ENCODE measurements at regions not wholly inside any gene's neighbourhood (a gene's known extent, or its start where the extent isn't known, plus 50 kb on each side); places are given as distances from the start of the nearest gene placed in this dataset.

DNA sequence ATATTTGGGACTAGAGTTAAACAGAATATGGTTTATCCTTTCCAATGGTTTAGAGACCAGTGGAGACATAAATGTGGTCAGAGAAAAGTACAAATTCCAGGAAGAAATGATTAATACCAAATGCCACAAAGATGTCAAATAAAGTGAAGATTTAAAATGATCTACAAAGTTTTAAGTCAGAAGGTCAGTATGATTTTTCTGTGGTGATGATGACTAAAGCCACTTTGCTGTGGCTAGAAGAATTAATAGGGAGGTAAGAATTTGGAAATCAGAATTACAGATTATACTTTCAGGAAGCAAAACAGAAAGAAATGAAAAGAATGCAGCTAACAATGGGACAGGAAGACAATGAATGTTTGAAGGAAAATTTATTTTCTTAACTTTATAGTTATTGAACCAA lies 91.5 kb upstream of the CDH7 start:
- Histone ChIP-seq H3K36me3 (ENCODE audit: control insufficient read depth, low read length) (no peaks in the 10 kb centered on the region), H3K4me3 (ENCODE audit: low read length) (no peak overlapping the region), H4K20me1 (ENCODE audit: control insufficient read depth, insufficient read depth, low read depth, low read length) (no peaks in the 10 kb centered on the region), H3K9me2 (replicated peaks; ENCODE audit: control insufficient read depth, low read length) (no peaks in the 10 kb centered on the region), H3K79me2 (ENCODE audit: control insufficient read depth, low read length) (no peaks in the 10 kb centered on the region), H3K27ac (ENCODE audit: low read depth, low read length) (no peak overlapping the region), H3K4me2 (ENCODE audit: low read length) (no peak overlapping the region), H3K9me3 (ENCODE audit: control insufficient read depth, insufficient read depth, low read length) (no peaks in the 10 kb centered on the region), H3K4me1 (ENCODE audit: control insufficient read depth, low read length) (no peaks in the 10 kb centered on the region), H3F3A (ENCODE audit: control insufficient read depth, insufficient read depth) (no peaks in the 10 kb centered on the region), H3K27me3 (ENCODE audit: control insufficient read depth, low read length) (no peaks in the 10 kb centered on the region)
- TF ChIP-seq, protein P1, sequence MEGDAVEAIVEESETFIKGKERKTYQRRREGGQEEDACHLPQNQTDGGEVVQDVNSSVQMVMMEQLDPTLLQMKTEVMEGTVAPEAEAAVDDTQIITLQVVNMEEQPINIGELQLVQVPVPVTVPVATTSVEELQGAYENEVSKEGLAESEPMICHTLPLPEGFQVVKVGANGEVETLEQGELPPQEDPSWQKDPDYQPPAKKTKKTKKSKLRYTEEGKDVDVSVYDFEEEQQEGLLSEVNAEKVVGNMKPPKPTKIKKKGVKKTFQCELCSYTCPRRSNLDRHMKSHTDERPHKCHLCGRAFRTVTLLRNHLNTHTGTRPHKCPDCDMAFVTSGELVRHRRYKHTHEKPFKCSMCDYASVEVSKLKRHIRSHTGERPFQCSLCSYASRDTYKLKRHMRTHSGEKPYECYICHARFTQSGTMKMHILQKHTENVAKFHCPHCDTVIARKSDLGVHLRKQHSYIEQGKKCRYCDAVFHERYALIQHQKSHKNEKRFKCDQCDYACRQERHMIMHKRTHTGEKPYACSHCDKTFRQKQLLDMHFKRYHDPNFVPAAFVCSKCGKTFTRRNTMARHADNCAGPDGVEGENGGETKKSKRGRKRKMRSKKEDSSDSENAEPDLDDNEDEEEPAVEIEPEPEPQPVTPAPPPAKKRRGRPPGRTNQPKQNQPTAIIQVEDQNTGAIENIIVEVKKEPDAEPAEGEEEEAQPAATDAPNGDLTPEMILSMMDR (IDR thresholded peaks at IDR 0.05; ENCODE audit: low read depth, low read length, poor library complexity, severe bottlenecking) = no peak
- TF ChIP-seq EZH2phosphoT487 (IDR thresholded peaks at IDR 0.05; ENCODE audit: borderline replicate concordance, low read length) = no peak

DNA sequence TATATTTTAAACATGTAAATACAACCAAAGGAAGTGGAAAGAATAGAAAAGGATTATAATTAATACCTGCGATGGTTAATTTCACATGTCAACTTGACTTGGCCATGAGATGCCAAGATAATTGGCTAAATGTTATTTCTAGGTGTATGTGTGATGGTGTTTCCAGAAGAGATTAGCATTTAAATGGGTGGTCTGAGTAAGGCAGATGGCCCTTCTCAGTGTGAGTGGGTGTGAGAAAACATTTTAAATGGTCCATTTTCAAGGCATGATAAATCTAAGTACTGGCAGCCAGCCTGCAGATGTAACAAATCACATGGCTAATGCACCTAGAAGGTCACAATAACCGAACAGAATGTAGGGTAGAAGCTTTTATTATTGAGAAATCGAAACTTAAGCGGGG lies 99.6 kb upstream of the CDH7 start:
- H3K27me3 ChIP-seq (ENCODE audit: control insufficient read depth, low read length) = no peaks in the 10 kb centered on the region
- H4K20me1 ChIP-seq (ENCODE audit: control insufficient read depth, insufficient read depth, low read depth, low read length) = no peaks in the 10 kb centered on the region
- H3K79me2 ChIP-seq (ENCODE audit: control insufficient read depth, low read length) = no peaks in the 10 kb centered on the region
- no peaks in the 10 kb centered on the region for H3K9me3 ChIP-seq (ENCODE audit: control insufficient read depth, insufficient read depth, low read length)
- H3K4me2 ChIP-seq (ENCODE audit: low read length) = no peak overlapping the region
- no peak overlapping the region for H3K4me3 ChIP-seq (ENCODE audit: low read length)
- no peak for TF ChIP-seq EZH2phosphoT487 (IDR thresholded peaks at IDR 0.05; ENCODE audit: borderline replicate concordance, low read length)
- TF ChIP-seq, protein P1 (IDR thresholded peaks at IDR 0.05; ENCODE audit: low read depth, low read length, poor library complexity, severe bottlenecking) = no peak
- no peak overlapping the region for H3K27ac ChIP-seq (ENCODE audit: low read depth, low read length)
- no peaks in the 10 kb centered on the region for H3K4me1 ChIP-seq (ENCODE audit: control insufficient read depth, low read length)
- H3F3A ChIP-seq (ENCODE audit: control insufficient read depth, insufficient read depth) = no peaks in the 10 kb centered on the region
- no peaks in the 10 kb centered on the region for H3K9me2 ChIP-seq (replicated peaks; ENCODE audit: control insufficient read depth, low read length)
- no peaks in the 10 kb centered on the region for H3K36me3 ChIP-seq (ENCODE audit: control insufficient read depth, low read length)

DNA sequence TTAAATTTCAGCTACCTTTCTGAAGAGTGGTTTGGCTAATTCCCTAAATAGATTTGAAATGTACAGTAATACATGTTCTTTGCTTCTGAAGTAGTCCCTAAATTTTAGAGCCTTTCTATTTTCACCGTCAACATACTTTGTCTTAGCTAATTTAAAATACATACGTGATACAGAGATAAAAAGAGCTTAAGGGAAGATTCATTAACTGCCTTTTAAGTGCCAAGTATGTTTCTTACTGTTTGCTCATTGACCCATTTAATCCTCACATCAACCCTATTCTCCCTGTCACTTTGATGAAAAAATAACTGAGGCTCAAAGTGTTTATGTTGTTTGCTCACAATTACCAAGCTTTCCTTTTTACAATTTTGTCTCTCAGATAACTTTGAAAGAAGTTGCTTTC lies 118.6 kb upstream of the CDH7 start:
- no peaks in the 10 kb centered on the region for H3F3A ChIP-seq (ENCODE audit: control insufficient read depth, insufficient read depth)
- H3K27me3 ChIP-seq (ENCODE audit: control insufficient read depth, low read length) = no peaks in the 10 kb centered on the region
- no peaks in the 10 kb centered on the region for H3K9me3 ChIP-seq (ENCODE audit: control insufficient read depth, insufficient read depth, low read length)
- H3K4me1 ChIP-seq (ENCODE audit: control insufficient read depth, low read length) = no peaks in the 10 kb centered on the region
- H4K20me1 ChIP-seq (ENCODE audit: control insufficient read depth, insufficient read depth, low read depth, low read length) = no peaks in the 10 kb centered on the region
- H3K9me2 ChIP-seq (replicated peaks; ENCODE audit: control insufficient read depth, low read length) = no peaks in the 10 kb centered on the region
- H3K79me2 ChIP-seq (ENCODE audit: control insufficient read depth, low read length) = no peaks in the 10 kb centered on the region
- no peak for TF ChIP-seq EZH2phosphoT487 (IDR thresholded peaks at IDR 0.05; ENCODE audit: borderline replicate concordance, low read length)
- TF ChIP-seq, protein P1 (IDR thresholded peaks at IDR 0.05; ENCODE audit: low read depth, low read length, poor library complexity, severe bottlenecking) = no peak
- no peaks in the 10 kb centered on the region for H3K36me3 ChIP-seq (ENCODE audit: control insufficient read depth, low read length)
- H3K4me3 ChIP-seq (ENCODE audit: low read length) = no peak overlapping the region
- H3K4me2 ChIP-seq (ENCODE audit: low read length) = no peak overlapping the region
- no peak overlapping the region for H3K27ac ChIP-seq (ENCODE audit: low read depth, low read length)

DNA sequence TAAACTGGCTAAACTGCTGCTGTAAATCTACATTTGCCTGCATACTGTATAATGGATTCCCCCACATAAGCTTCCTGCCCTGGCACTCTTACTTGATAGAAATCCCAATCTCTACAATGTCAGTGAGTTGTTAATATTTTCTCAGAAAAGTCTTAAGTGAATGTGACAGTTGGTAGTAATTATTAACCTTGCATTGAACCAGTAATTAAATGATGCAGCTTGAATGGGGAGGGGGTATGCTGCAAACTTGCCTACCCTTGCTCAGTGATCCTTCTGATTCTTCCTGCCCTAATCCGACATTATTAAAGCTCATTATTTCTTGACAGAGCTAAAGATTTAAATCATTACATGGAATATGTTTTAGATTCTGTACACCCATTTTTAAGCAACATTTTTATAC lies 119.0 kb upstream of the CDH7 start:
- TF ChIP-seq EZH2phosphoT487 (IDR thresholded peaks at IDR 0.05; ENCODE audit: borderline replicate concordance, low read length) = no peak
- H3K9me3 ChIP-seq (ENCODE audit: control insufficient read depth, insufficient read depth, low read length) = no peaks in the 10 kb centered on the region
- no peaks in the 10 kb centered on the region for H3K79me2 ChIP-seq (ENCODE audit: control insufficient read depth, low read length)
- H4K20me1 ChIP-seq (ENCODE audit: control insufficient read depth, insufficient read depth, low read depth, low read length) = no peaks in the 10 kb centered on the region
- no peaks in the 10 kb centered on the region for H3K4me1 ChIP-seq (ENCODE audit: control insufficient read depth, low read length)
- no peak overlapping the region for H3K4me3 ChIP-seq (ENCODE audit: low read length)
- no peaks in the 10 kb centered on the region for H3K36me3 ChIP-seq (ENCODE audit: control insufficient read depth, low read length)
- no peaks in the 10 kb centered on the region for H3K9me2 ChIP-seq (replicated peaks; ENCODE audit: control insufficient read depth, low read length)
- no peaks in the 10 kb centered on the region for H3F3A ChIP-seq (ENCODE audit: control insufficient read depth, insufficient read depth)
- H3K27me3 ChIP-seq (ENCODE audit: control insufficient read depth, low read length) = no peaks in the 10 kb centered on the region
- no peak overlapping the region for H3K27ac ChIP-seq (ENCODE audit: low read depth, low read length)
- no peak overlapping the region for H3K4me2 ChIP-seq (ENCODE audit: low read length)
